Fibroblast of the conjunctiva (primary cell): ENCODE measurements at regions not wholly inside any gene's neighbourhood (a gene's known extent, or its start where the extent isn't known, plus 50 kb on each side); places are given as distances from the start of the nearest gene placed in this dataset.
"Not testable (repeated sequence)": the region's sequence is repeated elsewhere in the genome, so short reads cannot be mapped to it uniquely, and the experiment has no call there.

Source experiments
- DNase-seq: peaks from one replicate; pipeline ENCODE4 v3.0.0-alpha.2; 2010; ENCODE audit warnings: low read depth

DNA sequence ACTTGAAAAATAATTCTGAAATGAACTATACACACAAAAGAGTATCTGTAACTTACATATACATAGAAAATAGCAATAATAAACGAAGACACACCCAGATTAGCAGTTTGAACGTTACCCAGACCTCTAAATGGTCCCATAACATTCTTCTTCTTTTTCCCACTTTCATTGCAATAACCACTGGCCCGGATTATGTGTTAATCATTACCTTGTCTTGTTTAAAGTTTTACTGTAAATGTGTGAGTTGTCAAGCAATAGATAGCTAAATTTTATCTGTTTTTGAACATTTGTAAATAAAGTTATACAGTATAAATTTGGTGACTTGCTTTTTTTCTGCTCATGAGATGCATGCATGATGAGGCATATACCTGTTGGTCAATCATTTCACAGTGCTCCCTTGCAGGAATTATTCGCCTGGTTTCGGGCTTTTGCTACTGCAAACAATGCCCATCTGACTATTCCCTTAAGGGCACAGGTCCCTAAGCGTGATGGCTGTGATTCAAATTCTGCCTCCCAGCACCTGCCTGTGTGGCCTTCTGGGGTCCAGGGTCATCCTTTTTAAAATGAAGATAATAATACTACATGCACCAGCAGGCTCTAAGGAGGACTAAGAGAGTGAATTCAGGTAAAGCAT is 66.1 kb downstream of the GADD45G start:
- no peak for DNase-seq

- no peak for DNase-seq
Measured at GRCh38 chr9:89674667-89675057, 69.8 kb downstream of the GADD45G start.

GRCh38 chr9:89675058-89675742 is 70.4 kb downstream of the GADD45G start:
- DNase-seq: no peak

DNA sequence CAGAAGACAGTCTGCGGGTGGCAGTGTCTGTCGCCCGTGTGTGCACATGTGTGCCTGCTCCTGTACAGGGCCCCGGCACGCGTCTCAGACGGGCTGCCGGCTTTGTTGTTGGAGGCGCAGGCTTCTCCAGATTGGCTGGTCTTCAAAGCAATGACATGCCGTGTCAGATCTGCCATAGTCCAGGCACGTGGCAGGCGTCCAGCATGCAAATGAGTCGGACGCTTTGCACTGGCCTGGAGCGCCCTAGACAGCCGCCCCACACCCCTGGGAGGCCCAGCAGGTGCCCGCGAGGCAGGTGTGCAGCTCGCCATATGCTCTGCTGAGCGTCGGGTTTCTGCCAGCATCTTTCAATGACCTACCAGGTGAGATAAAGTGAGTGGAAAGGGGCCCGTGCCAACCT is 71.5 kb downstream of the GADD45G start:
- DNase-seq: no peak

- DNase-seq: no peak
Measured at GRCh38 chr9:89677702-89678395, 73.0 kb downstream of the GADD45G start.

DNA sequence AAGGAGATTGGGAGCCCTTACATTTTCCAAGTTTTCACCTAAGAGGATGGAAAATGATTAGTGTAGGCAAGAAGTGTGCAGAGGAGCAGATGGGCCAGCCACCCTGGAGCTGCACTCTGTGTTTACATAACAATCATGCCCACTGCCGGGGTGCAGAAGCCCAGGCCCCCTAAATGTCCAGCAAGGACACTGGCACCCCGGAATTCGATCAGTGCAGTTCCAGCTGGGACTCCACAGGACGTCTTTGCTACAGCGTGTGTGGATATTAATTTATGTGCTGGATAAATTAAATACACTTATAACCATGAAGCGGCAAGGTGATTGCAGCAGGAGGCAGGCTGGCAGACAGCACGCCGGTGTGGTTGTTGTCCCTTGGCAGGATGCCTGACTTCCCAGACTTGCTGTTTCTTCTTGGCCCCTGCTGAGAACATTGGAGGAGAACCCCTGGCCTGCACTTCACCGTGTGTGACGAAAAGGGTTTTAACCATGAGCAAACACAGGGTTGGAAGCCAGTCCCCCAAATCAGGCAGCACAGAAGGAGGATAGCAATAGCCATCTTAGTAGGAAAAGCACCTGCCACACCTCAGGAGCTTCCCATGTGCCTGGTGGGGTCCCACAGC is 73.7 kb downstream of the GADD45G start:
- no peak for DNase-seq

GRCh38 chr9:89679016-89679415 is 74.2 kb downstream of the GADD45G start:
- DNase-seq: no peak

DNA sequence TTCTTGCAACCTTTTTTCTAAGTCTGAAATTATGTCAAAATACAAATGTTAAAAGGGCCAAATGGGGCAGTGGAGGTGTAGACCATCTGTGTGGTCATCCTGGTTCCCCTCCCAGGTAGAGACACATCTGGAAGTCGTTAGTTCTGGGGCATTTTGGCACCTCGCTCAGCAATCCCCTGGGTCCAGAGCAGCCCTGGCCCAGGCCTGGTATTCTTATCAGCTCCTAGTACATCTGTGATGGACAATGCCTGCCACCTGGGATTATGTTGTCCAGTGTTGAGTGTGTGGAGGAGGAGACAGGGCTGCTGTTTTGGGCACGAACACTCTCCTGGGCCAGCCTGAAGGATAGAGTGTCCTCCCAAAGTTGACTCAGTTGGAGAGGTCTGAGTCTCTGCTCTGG is 74.8 kb downstream of the GADD45G start:
- no peak for DNase-seq

DNA sequence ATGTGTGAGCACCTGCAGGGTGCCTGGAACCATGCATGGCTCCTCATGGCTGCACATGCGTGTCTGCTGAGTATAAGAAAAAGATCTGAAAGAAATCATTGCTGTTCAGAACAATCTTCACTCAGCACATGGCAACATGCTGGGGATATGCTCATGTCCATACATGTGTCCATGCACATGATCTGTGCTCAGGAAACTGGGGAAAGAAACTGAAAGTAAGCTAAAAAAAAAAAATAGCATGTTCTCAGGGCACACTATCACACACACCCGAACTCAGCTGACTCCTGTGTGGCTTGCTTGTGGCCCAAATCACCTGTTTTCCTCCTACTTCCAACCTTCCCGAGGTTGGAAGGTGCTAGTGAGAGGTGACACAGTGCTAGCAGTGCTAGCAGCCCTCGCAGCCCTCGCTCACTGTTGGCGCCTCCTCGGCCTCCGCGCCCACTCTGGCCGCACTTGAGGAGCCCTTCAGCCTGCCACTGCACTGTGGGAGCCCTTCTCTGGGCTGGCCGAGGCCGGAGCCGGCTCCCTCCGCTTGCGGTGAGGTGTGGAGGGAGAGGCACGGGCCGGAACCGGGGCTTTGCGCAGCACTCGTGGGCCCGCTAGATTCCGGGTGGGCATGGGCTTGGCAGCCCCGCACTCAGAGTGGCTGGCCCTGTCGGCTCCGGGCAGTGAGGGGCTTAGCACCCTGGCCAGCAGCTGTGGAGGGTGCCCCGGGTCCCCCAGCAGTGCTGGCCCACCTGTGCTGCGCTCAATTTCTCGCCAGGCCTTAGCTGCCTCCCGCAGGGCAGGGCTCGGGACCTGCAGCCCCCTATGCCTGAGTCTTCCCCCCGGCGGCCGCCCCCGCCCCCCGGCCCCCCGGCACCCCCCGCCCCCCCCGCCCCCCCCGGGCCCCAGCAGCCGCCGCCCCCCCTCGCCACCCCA is 76.0 kb downstream of the GADD45G start:
- no peak for DNase-seq

DNA sequence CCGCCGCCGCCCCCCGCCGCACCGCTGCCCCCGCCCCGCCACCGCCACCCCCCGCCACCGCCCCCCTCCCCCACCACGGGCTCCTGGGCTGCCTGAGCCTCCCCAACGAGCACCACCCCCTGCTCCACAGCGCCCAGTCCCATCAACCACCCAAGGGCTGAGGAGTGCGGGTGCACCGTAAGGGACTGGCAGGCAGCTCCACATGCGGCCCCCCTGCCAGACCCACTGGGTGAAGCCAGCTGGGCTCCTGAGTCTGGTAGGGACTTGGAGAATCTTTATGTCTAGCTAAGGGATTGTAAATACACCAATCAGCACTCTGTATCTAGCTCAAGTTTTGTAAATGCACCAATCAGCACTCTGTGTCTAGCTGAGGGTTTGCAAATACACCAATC is 76.7 kb downstream of the GADD45G start:
- not testable (repeated sequence) for DNase-seq

GRCh38 chr9:89683626-89684025 is 78.8 kb downstream of the GADD45G start:
- DNase-seq: no peak

DNA sequence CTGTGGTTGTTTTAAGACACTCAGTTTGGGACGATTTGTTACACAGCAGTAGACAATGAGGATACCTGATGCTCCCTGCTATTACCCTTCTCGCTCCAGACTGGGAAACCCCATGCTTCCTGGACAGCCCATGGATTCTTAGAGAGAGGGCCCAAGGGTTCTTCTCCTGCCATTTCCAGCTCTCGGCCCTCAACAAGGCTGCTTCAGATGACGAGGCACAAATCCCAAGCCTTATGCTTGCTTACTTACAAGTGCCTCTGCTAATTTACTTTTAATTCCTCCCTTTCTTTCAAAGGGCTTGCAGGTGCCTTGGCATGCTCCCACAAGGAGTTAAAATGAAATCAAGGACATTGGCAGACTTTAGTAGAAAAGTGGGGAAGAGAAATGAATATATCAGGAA is 79.4 kb downstream of the GADD45G start:
- no peak for DNase-seq

DNA sequence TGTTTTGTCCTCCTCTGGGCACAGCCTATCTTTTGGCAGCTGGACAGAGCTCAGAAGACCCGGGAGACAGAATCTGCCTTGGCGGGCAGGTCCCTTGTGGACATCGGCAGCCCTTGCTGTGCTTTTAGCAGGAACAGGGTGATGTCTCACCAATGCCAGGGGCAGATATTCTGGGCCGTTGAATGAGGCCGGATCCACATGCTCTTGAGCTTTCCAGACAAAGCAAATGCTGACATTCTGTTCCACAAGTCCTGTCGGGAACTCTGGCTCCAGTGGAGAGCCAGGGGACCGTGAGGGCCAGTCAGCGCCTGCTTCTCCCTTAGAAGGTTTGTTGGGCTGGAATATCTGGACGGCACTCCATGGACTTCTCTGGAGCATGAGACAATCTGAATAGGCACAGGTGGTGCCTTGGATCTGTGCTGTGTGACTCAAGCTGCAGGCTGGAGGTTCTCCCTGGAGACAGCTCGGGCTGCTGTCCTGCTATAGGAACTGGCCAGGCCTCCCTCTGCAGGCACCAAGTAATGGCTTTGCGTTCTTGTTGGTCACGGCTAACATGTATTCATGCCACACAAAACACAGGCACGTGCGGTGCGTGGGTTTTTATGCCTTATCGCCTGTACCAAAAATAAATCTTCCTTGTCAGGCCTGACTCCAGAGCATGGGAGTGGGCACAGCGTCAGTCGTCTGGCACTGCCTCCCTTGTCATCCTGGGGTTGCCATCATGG is 80.3 kb downstream of the GADD45G start:
- DNase-seq: no peak

- DNase-seq: no peak
Measured at GRCh38 chr9:89685698-89686097, 80.9 kb downstream of the GADD45G start.

DNA sequence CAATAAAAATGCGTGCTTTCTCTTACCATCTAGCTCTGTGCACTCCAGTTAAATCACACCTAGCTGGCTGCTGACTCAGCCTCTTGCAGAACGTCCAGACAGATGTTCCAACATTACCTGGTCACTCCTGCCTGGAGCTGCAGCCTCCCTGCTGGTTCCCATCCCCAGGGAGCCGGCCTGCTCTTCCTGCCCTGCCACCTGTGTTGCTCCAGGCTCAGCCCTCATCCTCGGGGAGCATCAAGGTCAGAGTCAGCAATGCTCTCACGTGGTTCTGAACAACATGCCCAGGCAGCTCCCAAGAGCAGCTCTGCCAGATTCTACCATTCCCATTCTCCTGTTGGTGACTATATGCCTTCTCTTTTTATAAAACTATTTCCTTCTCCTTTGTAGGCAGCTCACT is 81.3 kb downstream of the GADD45G start:
- DNase-seq: no peak

DNA sequence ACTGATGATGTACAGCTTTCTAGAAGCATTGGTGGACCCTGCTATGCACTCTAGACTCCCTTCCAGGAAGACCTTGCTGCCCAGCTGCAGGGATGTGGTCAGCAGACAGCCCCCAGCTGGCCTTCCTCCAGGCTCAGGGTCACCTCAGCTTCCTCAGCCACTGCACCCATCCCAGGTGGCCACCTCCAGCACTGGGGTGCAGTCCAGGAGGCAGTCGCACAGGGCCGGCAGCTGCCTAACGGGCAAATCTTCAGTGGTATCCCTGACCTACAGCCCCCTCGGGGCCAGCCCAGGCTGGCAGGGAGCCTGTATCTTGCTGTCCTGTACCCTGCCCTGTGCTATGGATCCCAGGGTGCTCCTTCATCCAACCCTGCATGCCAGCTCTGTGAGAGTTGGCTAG is 81.8 kb downstream of the GADD45G start:
- no peak for DNase-seq

GRCh38 chr9:89687188-89687587 is 82.4 kb downstream of the GADD45G start:
- no peak for DNase-seq

DNA sequence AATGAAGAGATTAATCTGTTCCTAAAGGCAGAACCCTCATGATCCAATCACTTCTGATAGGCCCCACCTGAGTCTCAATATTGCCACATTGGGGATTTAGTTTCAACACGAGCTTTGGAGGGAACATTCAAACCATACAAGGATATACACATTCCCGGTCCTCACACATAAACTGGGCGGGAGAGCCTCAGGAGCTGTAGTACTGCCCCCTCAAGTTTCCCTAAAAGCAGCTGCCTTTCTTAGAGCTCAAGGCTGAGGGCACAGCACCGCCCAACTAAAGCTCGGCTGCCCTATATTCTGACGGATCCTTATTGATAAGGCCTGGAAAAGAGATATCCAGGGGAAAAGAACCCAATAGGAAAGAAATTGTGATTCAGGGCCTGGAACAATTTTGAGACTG is 83.0 kb downstream of the GADD45G start:
- DNase-seq: no peak

GRCh38 chr9:89689321-89689720 is 84.5 kb downstream of the GADD45G start:
- not testable (repeated sequence) for DNase-seq

DNA sequence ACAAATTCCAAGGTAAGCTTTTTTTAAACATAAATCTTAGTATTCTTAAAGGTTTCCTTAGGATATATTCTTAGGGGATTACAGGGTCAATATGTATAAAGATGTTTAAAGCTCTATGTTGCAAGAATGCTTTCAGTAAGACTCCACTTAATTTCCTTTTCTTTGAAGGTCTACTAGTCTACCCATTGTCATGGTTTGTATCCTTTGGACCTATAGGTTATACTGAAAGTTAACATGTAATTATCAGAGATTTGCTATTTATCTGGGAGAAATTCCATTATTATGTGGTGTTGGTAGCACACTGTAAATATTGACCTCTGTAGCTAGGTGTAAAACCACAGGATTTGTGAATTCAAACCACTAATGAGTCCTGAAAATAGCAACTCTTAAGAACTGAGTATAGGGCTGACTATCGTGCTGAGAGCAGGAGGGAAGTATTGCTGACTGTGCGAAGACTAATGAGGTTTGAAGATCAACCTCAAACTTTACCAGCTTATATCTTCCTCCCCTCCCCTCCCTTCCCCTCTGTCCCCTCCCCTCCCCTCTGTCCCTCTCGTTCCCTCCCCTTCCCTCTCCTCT is 85.6 kb downstream of the GADD45G start:
- no peak for DNase-seq

DNA sequence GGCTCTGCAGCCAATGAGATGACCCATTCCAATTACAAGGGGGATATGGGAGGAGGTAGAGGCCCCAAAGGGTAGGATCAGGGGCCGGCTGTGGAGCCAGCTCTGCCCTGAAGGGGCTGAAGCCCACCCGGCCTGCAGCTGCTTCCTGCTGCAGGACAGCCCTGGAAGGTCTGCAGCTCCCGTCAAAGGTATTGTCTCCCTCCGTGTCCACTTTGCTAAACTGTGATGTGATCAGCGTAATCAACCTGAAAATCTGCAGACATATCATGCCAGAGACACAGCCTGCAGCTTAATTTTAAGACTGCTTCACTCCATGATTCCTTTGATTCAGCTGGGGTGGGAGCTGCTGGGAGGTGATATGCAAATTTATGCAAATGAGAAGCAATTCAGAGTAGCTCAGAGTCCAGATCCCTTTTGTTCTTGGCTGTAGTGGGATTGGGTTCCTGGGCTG is 90.7 kb downstream of the GADD45G start:
- no peak for DNase-seq
